ENCODE measurements at regions not wholly inside any gene's neighbourhood (a gene's known extent, or its start where the extent isn't known, plus 50 kb on each side); places are given as distances from the start of the nearest gene placed in this dataset.
"Not testable (repeated sequence)": the region's sequence is repeated elsewhere in the genome, so short reads cannot be mapped to it uniquely, and the experiment has no call there.

GRCh38 chr3:159668461-159668860, 320.2 kb upstream of the IL12A start:
- no peak for DNase-seq

DNA sequence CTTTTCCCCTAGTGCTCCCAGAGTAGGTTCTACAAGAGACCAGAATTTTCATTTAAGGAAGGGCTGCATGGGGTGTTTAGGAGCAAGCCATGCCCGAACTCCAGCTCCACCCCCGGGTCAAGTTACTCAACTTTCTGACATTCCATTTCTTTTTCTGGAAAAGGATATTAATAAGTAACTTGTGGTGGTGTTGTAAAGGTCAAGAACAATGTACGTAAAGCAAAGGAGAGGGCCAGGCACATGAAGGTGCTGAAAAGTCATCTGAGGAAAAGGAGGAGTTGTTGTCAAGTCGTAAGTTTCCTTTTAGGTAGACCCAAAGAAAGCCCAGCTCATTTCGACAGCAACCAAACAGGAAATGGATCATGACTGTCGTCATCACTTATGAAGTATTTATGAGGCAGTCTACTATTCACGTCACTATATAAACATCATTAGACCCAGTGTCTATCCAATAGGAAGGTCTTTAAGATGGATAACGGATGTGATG, 319.6 kb upstream of the IL12A start:
- DNase-seq: no peak

- DNase-seq: no peak
Measured at GRCh38 chr3:159669766-159670165, 318.9 kb upstream of the IL12A start.

DNA sequence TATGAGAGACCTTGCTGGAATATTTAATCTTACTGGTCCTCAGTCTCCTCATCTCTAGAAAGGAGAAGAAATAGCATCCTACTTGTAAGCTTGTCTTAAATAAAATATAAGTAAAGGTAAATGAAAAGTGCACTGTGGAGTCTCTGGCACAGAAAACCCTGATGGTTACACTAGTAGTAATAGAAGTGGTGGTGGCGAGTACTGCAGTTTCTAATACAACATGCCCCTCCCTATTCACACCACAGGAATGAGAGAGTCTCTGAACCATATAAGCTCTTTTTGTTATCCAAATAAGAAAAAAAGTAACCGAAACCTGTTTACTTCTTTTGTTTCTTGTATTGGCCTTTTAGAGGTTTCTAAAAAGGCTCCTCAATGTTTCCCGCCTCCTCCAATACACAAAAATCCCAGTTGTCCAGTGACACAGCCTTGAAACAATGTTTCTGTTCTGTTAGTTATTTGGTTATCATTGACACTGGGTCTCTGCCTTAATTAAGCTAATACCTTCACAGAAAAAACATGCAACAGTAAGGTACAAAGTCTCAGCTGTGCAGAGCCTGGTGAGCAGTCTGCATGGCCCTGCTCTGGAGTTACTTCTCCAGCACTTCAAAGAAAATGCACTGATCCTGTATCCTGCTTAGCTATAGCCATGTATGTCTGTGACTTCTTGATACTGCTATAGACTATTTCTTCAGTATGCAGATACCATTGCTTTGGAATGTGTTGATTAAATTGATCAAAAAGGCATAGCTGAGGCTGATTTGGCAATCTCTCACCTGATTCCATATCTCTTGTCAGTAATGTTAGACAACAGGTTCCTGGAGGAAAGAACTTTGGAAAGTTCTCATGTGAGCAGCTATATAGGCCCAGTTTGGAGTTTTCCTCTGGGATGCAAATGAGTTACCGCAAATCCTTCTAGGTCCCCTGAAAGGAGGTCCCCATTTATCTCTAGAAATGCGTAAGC, 315.6 kb upstream of the IL12A start:
- no peak for DNase-seq

DNA sequence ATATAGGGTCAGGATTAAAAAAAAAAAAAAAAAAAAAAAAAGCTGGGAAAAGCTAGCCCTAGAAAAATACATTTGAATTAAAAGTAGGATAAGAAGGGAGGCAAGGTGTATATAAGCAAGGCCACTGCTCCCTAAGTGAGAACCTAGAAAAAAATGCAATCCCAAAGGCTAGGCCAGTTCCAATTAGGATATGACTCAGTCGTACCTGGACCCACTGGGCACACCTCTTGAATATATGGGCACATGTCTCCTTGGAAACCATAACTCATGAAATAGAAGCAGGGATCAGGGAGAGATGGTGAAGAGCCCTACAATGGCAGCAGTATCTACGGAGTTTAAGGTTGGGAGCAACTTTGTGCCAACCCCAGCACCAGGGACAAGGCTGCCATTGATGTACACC, 314.1 kb upstream of the IL12A start:
- no peak for DNase-seq

- DNase-seq: no peak
Measured at GRCh38 chr3:159675285-159675684, 313.4 kb upstream of the IL12A start.

DNA sequence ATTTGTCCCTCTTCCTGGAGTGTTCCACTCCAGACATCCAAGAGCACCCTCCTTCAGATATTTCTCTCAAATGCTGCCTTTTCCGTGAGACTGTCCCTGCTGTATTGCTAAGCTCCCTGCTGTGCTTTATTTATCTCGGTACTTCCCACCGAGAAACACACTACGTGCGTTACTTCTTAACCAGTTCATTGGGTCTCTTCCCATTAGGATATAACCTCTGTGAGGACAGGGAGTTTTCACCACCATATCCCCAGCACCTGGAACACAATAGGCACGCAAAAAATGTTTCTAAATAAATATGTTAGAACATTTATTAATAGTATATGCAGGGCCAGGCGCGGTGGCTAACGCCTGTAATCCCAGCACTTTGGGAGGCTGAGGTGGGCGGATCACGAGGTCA, 308.7 kb upstream of the IL12A start:
- DNase-seq: no peak

GRCh38 chr3:159681717-159682116, 306.9 kb upstream of the IL12A start:
- not testable (repeated sequence) for DNase-seq

DNA sequence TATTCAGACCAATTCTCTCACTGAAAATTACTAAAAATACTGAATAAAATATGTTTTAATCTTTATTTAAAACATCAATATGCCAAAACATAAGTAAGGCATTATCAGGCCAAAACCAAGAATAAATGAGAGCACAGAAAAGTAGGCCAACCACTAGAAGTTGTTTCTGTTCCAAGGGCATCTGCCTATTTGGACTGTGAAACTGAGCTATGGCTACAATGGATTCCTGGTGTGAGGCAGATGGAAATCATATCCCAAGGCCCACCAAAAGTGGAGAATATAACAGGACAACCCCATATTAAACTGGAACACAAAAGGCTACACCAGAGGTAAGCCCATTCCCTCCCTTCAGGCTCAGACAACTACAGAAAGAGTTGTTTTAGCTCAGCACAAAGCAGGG, 302.8 kb upstream of the IL12A start:
- no peak for DNase-seq

GRCh38 chr3:159693226-159693625, 295.4 kb upstream of the IL12A start:
- no peak for DNase-seq

- no peak for DNase-seq
Measured at GRCh38 chr3:159711560-159712333, 276.9 kb upstream of the IL12A start.

DNA sequence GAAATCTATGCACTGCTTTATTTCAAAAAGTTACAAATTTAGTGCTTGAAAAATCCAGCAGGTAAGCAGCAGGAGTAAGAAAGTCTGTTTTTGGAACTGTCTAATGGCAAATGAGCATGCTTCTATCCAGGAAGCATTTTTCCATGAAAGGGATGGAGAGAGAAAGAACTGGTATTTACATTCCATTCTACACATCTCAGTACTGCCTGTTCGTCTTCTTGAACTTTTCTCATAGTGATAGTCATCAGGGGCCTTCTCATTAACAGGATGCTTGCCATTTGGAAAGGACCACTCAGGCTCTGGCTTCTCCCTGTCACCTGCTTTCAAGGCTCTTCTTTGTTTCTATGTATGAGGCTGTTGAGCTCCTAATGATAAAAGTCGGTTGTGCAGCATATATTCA, 267.3 kb upstream of the IL12A start:
- DNase-seq: no peak

DNA sequence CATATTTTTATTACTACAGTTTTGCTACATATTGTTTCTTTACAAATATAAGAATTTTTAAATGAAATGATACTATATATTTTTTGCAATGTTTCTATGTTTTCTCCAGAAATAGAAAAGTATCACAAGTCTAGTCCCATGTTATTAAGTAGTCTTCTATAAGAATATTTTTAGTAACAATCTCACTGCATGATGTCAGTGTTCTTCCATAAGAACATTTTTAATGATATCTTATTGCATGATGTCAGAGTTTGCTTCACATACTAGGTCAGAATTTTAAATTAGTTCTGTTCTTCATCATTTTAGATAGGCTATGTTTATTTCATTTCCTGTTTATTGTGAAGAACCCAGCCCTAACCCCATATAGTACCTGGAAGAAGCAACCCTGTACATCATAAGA, 265.3 kb upstream of the IL12A start:
- DNase-seq: no peak

- no peak for DNase-seq
Measured at GRCh38 chr3:159724627-159725026, 264.0 kb upstream of the IL12A start.

GRCh38 chr3:159726231-159726964, 262.2 kb upstream of the IL12A start:
- no peak for DNase-seq

DNA sequence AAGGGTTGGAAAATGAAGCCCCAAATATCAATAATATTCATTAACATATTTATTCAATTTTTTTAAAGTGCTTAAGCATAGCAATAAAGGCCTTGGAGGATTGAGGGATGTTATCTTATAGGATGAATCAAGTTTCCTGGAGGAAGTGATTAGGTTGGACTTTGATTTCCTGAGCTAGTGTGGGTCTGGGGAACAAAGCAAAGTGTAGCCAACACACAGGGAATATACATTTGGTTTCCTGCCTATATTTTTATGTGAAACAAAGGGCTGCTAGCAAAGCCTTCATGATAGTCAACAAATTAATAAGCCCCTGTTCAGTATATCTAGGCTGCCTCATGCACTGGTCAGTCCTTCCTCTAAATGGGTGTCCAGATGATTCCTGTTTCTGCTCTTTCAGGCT, 261.1 kb upstream of the IL12A start:
- no peak for DNase-seq

DNA sequence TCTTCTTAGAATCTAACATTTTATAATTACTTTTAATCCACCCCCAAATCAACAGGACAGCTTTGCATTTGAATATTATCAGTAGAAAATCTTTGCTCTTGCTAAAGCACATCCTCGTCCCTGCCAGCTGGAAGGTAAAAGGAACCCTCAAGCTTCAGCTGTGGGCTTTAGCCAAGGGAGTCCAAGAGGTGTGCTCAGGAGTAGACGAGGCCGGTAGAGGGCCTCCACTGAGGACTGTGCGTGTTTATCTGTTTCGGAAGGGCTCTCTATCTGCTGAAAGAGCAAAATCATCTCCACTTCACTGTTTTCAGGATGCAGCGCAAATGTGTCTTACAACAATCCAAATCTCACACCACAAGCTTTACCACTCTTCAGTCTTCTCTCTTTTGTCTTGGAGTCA, 257.4 kb upstream of the IL12A start:
- DNase-seq: no peak

GRCh38 chr3:159732172-159733111, 256.2 kb upstream of the IL12A start:
- no peak for DNase-seq

DNA sequence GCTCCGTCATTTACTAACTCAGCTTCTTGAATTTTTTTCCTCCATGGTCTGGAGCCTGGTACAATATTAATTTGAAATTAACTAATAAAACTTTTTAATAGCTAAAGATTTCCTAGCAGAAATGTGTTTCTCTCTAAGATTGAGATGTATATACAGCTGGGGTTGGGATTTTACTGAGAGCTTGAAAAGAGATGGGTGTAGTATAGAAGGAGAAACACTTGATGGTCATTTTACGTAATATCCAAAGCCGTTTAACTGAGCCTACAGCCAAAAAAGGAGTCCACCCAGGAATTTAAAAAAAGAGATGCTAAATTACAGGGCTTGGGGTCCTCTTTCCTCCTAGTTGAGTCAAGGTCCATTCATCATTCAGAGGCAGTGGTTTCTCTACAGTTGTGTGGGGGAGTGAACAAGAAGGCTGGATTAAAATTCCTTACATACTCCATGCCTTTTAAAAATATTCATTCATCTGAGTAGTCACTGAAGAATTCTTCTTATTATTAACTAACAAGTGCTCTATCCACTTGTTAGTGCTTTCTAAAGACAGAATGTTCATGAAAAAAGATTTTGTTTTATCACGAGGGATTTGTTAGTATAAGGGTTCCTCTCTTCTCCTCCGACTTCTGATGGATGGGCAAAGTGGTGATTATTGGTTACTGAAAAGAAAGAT, 255.3 kb upstream of the IL12A start:
- DNase-seq: no peak

- DNase-seq: no peak
Measured at GRCh38 chr3:159734681-159735080, 254.0 kb upstream of the IL12A start.

GRCh38 chr3:159739166-159739565, 249.5 kb upstream of the IL12A start:
- no peak for DNase-seq

Measured in NCI-H1694 treated with DMSO at 0.1 percent for 48 hours (cell line).